HL-60 (cell line): ENCODE measurements at regions not wholly inside any gene's neighbourhood (a gene's known extent, or its start where the extent isn't known, plus 50 kb on each side); places are given as distances from the start of the nearest gene placed in this dataset.

Experiments used
- DNase-seq, 2 experiments: peaks; one replicate each; pipeline ENCODE4 v3.0.0-alpha.2; 2010 to 2020; ENCODE audit warnings: low read depth in 1 of 2, low spot score in 1 of 2
- H3K27ac ChIP-seq: fragments of 250-450 bp; sonication (Bioruptor Pico); replicated peaks from 2 replicates; pipeline ENCODE4 v1.5.1; 2020; ENCODE audit warnings: mild to moderate bottlenecking, moderate library complexity
- H3K27me3 ChIP-seq: fragments of 250-450 bp; sonication (Bioruptor Pico); 2 replicates; pipeline ENCODE4 v1.5.1; 2021; ENCODE audit warnings: mild to moderate bottlenecking, moderate library complexity; ENCODE audit not compliant: insufficient read depth, poor library complexity, severe bottlenecking
- H3K4me3 ChIP-seq: replicated peaks from 2 replicates; pipeline ENCODE4 v1.5.1; 2011; ENCODE audit warnings: mild to moderate bottlenecking, control low read depth, low read length; ENCODE audit not compliant: insufficient read depth
- CTCF ChIP-seq: IDR thresholded peaks from one replicate; pipeline ENCODE4 v1.5.1; 2011; ENCODE audit warnings: low read length, control low read depth, inconsistent platforms; ENCODE audit not compliant: insufficient read depth
- GABPA ChIP-seq: IDR thresholded peaks from 2 replicates; pipeline ENCODE4 v1.6.1; 2012; ENCODE audit warnings: low read depth
- POLR2AphosphoS5 ChIP-seq: IDR thresholded peaks from 2 replicates; pipeline ENCODE4 v1.6.1; 2012; ENCODE audit warnings: low read depth
- REST ChIP-seq: IDR thresholded peaks from 2 replicates; pipeline ENCODE4 v1.6.1; 2012; ENCODE audit warnings: low read depth; ENCODE audit not compliant: insufficient replicate concordance
- SPI1 ChIP-seq: IDR thresholded peaks from 2 replicates; pipeline ENCODE4 v1.6.1; 2012; ENCODE audit warnings: low read depth, mild to moderate bottlenecking, borderline replicate concordance

- Histone ChIP-seq H3K27me3 (no peaks in the 10 kb centered on the region), H3K27ac (no peak overlapping the region), H3K4me3 (no peak overlapping the region)
- TF ChIP-seq POLR2AphosphoS5 (no peak), SPI1 (no peak), GABPA (no peak), CTCF (no peak), REST (no peak)
- no peak for DNase-seq
These were observed 101.0 kb upstream of the IRX2 start for GRCh38 chr5:2852446-2852845.

DNA sequence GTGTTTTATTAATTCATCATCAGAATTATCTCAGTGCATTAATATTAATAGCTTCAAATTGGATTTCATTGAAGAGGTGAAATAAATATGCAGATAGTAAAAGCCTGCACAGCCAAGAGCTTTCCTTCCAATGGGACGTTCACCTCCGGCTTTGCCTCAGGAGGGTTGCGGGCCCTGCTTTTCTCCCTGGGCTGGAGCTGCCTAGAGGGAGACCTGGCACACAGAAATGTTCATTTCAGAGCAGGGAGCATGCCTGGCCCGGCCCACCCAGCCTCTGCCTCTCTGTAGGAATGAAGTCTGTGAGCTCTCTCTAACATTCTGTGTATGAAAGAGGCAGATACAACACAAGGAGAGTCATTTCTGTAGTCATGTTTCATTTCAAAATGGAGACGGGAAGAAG lies 100.4 kb upstream of the IRX2 start:
- Histone ChIP-seq H3K27ac (no peak overlapping the region), H3K4me3 (no peak overlapping the region), H3K27me3 (no peaks in the 10 kb centered on the region)
- no peak for DNase-seq
- TF ChIP-seq GABPA: no peak
- no peak for TF ChIP-seq POLR2AphosphoS5
- TF ChIP-seq SPI1: no peak
- no peak for TF ChIP-seq REST
- TF ChIP-seq CTCF: no peak

GRCh38 chr5:2849429-2849828 lies 98.0 kb upstream of the IRX2 start:
- no peak overlapping the region for H3K27ac ChIP-seq
- H3K4me3 ChIP-seq: no peak overlapping the region
- no peak for DNase-seq
- no peaks in the 10 kb centered on the region for H3K27me3 ChIP-seq
- TF ChIP-seq REST: no peak
- TF ChIP-seq GABPA: no peak
- TF ChIP-seq CTCF: no peak
- TF ChIP-seq SPI1: no peak
- TF ChIP-seq POLR2AphosphoS5: no peak
